SK-N-SH (cell line): ENCODE measurements at regions not wholly inside any gene's neighbourhood (a gene's known extent, or its start where the extent isn't known, plus 50 kb on each side); places are given as distances from the start of the nearest gene placed in this dataset.

Experiments used
- CTCF ChIP-seq: fragments of 200-600 bp; sonication (generic); IDR thresholded peaks from 2 replicates; pipeline ENCODE4 v1.6.1; 2017; ENCODE audit warnings: antibody characterized with exemption, mild to moderate bottlenecking, moderate library complexity
- GABPA ChIP-seq: IDR thresholded peaks from 2 replicates; pipeline ENCODE4 v1.4.0; 2012; ENCODE audit warnings: low read depth, mild to moderate bottlenecking
- NRF1 ChIP-seq: IDR thresholded peaks from 2 replicates; pipeline ENCODE4 v1.6.1; 2012; ENCODE audit warnings: low read depth, mild to moderate bottlenecking, low read length
- RAD21 ChIP-seq: IDR thresholded peaks from 2 replicates; pipeline ENCODE4 v1.6.1; 2012; ENCODE audit warnings: mild to moderate bottlenecking, low read length
- REST ChIP-seq: IDR thresholded peaks from 2 replicates; pipeline ENCODE4 v1.6.1; 2012; ENCODE audit warnings: mild to moderate bottlenecking, low read depth, low read length, moderate library complexity
- TAF1 ChIP-seq: IDR thresholded peaks from 2 replicates; pipeline ENCODE4 v1.6.1; 2012; ENCODE audit warnings: low read depth, mild to moderate bottlenecking, low read length, moderate library complexity, borderline replicate concordance

- TF ChIP-seq CTCF: no peak
- TF ChIP-seq RAD21: no peak
- no peak for TF ChIP-seq REST
- TF ChIP-seq GABPA: no peak
- no peak for TF ChIP-seq TAF1
- TF ChIP-seq NRF1: no peak
Observed at GRCh38 chr20:43383026-43383795, 74.5 kb upstream of the SRSF6 start.
